ENCODE measurements at regions not wholly inside any gene's neighbourhood (a gene's known extent, or its start where the extent isn't known, plus 50 kb on each side); places are given as distances from the start of the nearest gene placed in this dataset.

GRCh38 chr4:125365731-125366130 lies 51.0 kb downstream of the FAT4 start:
- Histone ChIP-seq H3K27ac (no peak overlapping the region), H3K4me3 (no peak overlapping the region), H3K9me3 (no peaks in the 10 kb centered on the region), H3K27me3 (no peaks in the 10 kb centered on the region), H3K4me1 (peaks cover 0 to 33% (median 18%) of the 10 kb centered on the region in 4 donors), H3K36me3 (no peaks in the 10 kb centered on the region)
- WGBS, 2 donors: 85 to 89% methylated on average over 11 of the region's 11 CpGs
- TF ChIP-seq EP300 (IDR thresholded peaks at IDR 0.05) (no peak), CTCF (IDR thresholded peaks at IDR 0.05) (no peak), POLR2A (IDR thresholded peaks at IDR 0.05) (no peak), POLR2AphosphoS5 (IDR thresholded peaks at IDR 0.05) (no peak)
- DNase-seq: no peak
- intact Hi-C loops (cut with DNase I): no loop called here

GRCh38 chr4:125368146-125368545 lies 53.4 kb downstream of the FAT4 start:
- TF ChIP-seq POLR2AphosphoS5 (IDR thresholded peaks at IDR 0.05) (no peak), EP300 (IDR thresholded peaks at IDR 0.05) (no peak)
- peak overlapping the region; percentile 21 to 46 (median 32) for H3K4me3 ChIP-seq
- H3K27me3 ChIP-seq: no peaks in the 10 kb centered on the region
- H3K27ac ChIP-seq: peak overlapping the region; percentile 33 to 72 (median 59)
- no peak for DNase-seq
- no peaks in the 10 kb centered on the region for H3K36me3 ChIP-seq
- H3K9me3 ChIP-seq: no peaks in the 10 kb centered on the region
- H3K4me1 ChIP-seq: peaks cover 0 to 33% (median 16%) of the 10 kb centered on the region in 4 donors
- intact Hi-C loops (cut with DNase I): no loop called here

- peak in 2 of 4 donors; percentile 32 to 34 for TF ChIP-seq POLR2AphosphoS5 (IDR thresholded peaks at IDR 0.05)
- no peak for TF ChIP-seq POLR2A (IDR thresholded peaks at IDR 0.05)
- TF ChIP-seq EP300 (IDR thresholded peaks at IDR 0.05): no peak
- TF ChIP-seq CTCF (IDR thresholded peaks at IDR 0.05): peak in 1 of 4 experiments; percentile 9
- no peak for DNase-seq
- H3K27ac ChIP-seq: peak overlapping the region; percentile 33 to 72 (median 59)
Measured at GRCh38 chr4:125368671-125369081, 53.9 kb downstream of the FAT4 start.

GRCh38 chr4:125369098-125369497 lies 54.3 kb downstream of the FAT4 start:
- no peak for DNase-seq
- H3K27ac ChIP-seq: peak overlapping the region; percentile 33 to 72 (median 59)
- H3K9me3 ChIP-seq: no peaks in the 10 kb centered on the region
- peaks cover 0 to 35% (median 20%) of the 10 kb centered on the region in 4 donors for H3K4me1 ChIP-seq
- intact Hi-C loops (cut with DNase I): no loop called here
- peak overlapping the region in 3 of 4 donors; percentile 25 to 46 (median 40) for H3K4me3 ChIP-seq
- TF ChIP-seq CTCF (IDR thresholded peaks at IDR 0.05): no peak
- no peak for TF ChIP-seq POLR2AphosphoS5 (IDR thresholded peaks at IDR 0.05)
- TF ChIP-seq POLR2A (IDR thresholded peaks at IDR 0.05): no peak
- no peaks in the 10 kb centered on the region for H3K36me3 ChIP-seq
- H3K27me3 ChIP-seq: no peaks in the 10 kb centered on the region
- 92 to 95% methylated on average over 2 of the region's 2 CpGs for WGBS, 2 donors

More at GRCh38 chr4:125368671-125369081, 53.9 kb downstream of the FAT4 start:
- H3K4me1 ChIP-seq: peaks cover 0 to 33% (median 17%) of the 10 kb centered on the region in 4 donors
- H3K4me3 ChIP-seq: peak overlapping the region; percentile 21 to 46 (median 32)
- no peaks in the 10 kb centered on the region for H3K9me3 ChIP-seq
- 52 to 68% methylated on average over 3 of the region's 3 CpGs for WGBS, 2 donors
- intact Hi-C loops (cut with DNase I): no loop called here
- no peaks in the 10 kb centered on the region for H3K27me3 ChIP-seq
- H3K36me3 ChIP-seq: no peaks in the 10 kb centered on the region

GRCh38 chr4:125370478-125370877 lies 55.7 kb downstream of the FAT4 start:
- Histone ChIP-seq H3K9me3 (no peaks in the 10 kb centered on the region), H3K36me3 (no peaks in the 10 kb centered on the region), H3K27ac (peak overlapping the region in 2 of 4 donors; percentile 67 to 72), H3K27me3 (no peaks in the 10 kb centered on the region), H3K4me3 (no peak overlapping the region), H3K4me1 (peaks cover 0 to 47% (median 27%) of the 10 kb centered on the region in 4 donors)
- intact Hi-C loops (cut with DNase I): no loop called here
- no peak for DNase-seq
- no peak for TF ChIP-seq EP300 (IDR thresholded peaks at IDR 0.05)
- TF ChIP-seq POLR2AphosphoS5 (IDR thresholded peaks at IDR 0.05): no peak
- TF ChIP-seq CTCF (IDR thresholded peaks at IDR 0.05): no peak
- TF ChIP-seq POLR2A (IDR thresholded peaks at IDR 0.05): no peak
- 87 to 94% methylated on average over 2 of the region's 2 CpGs for WGBS, 2 donors
